ENCODE measurements at regions not wholly inside any gene's neighbourhood (a gene's known extent, or its start where the extent isn't known, plus 50 kb on each side); places are given as distances from the start of the nearest gene placed in this dataset.
A peak's percentile ranks its signal among the peaks of the same experiment; 100 is the strongest.

- TF ChIP-seq CTCF (IDR thresholded peaks at IDR 0.05; ENCODE audit: insufficient read depth, low read length): no peak
- no peak for DNase-seq (ENCODE audit: low read depth)
- H3K4me3 ChIP-seq (ENCODE audit: low read depth, low read length): no peak overlapping the region
These were observed 236.8 kb downstream of the ALX1 start for GRCh38 chr12:85516667-85517325.

GRCh38 chr12:85519163-85519562, 239.1 kb downstream of the ALX1 start:
- no peak for TF ChIP-seq CTCF (IDR thresholded peaks at IDR 0.05; ENCODE audit: insufficient read depth, low read length)
- DNase-seq (ENCODE audit: low read depth): no peak
- no peak overlapping the region for H3K4me3 ChIP-seq (ENCODE audit: low read depth, low read length)

GRCh38 chr12:85523197-85523596, 243.2 kb downstream of the ALX1 start:
- no peak overlapping the region for H3K4me3 ChIP-seq (ENCODE audit: low read depth, low read length)
- DNase-seq (ENCODE audit: low read depth): peak; percentile 2
- TF ChIP-seq CTCF (IDR thresholded peaks at IDR 0.05; ENCODE audit: insufficient read depth, low read length): no peak

DNA sequence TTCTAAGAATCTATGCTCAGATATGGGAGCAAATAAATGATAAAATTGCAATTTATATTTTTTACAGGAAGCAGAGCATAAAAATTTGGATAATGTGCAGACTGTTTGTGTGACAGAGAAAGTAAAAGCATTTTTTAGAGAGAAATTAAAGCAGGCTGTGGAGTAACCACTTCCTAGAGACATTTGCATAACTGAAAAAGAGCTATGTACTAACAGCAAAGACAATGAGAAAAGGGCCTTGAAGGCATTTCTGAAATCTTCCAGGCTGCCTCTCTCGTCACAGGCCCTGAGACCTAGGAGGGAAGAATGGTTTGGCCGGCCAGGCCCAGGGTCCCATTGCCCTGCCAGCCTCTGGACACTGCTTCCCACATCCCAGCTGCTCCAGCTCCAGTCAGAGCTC, 247.2 kb downstream of the ALX1 start:
- TF ChIP-seq CTCF (IDR thresholded peaks at IDR 0.05; ENCODE audit: insufficient read depth, low read length): no peak
- no peak for DNase-seq (ENCODE audit: low read depth)
- no peak overlapping the region for H3K4me3 ChIP-seq (ENCODE audit: low read depth, low read length)

- H3K4me3 ChIP-seq (ENCODE audit: low read depth, low read length): no peak overlapping the region
- TF ChIP-seq CTCF (IDR thresholded peaks at IDR 0.05; ENCODE audit: insufficient read depth, low read length): no peak
- DNase-seq (ENCODE audit: low read depth): no peak
These were observed 249.9 kb downstream of the ALX1 start for GRCh38 chr12:85529896-85530295.

DNA sequence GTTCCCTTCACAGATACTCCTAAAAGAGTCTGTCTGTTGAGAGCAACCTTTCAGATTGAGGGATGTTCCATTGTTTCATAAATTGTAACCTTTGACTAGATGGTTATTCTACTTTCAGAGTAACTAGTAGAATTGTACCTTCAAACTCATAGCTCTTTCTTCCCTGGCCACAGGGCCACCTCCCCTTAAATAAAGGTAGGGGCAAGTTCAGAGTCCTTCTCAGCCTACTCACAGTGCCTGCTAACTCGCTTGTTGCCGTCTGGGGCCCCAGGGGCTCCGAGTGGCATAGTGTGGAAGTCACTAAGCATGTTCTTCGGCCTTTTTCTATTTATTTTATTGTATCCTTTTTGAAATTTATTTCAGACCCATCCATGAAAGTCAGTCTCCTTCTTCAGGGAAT, 250.4 kb downstream of the ALX1 start:
- no peak for TF ChIP-seq CTCF (IDR thresholded peaks at IDR 0.05; ENCODE audit: insufficient read depth, low read length)
- DNase-seq (ENCODE audit: low read depth): no peak
- H3K4me3 ChIP-seq (ENCODE audit: low read depth, low read length): no peak overlapping the region

GRCh38 chr12:85531341-85531740, 251.3 kb downstream of the ALX1 start:
- DNase-seq (ENCODE audit: low read depth): no peak
- no peak for TF ChIP-seq CTCF (IDR thresholded peaks at IDR 0.05; ENCODE audit: insufficient read depth, low read length)
- no peak overlapping the region for H3K4me3 ChIP-seq (ENCODE audit: low read depth, low read length)
